ENCODE measurements at regions not wholly inside any gene's neighbourhood (a gene's known extent, or its start where the extent isn't known, plus 50 kb on each side); places are given as distances from the start of the nearest gene placed in this dataset.

- TF ChIP-seq, protein P1, sequence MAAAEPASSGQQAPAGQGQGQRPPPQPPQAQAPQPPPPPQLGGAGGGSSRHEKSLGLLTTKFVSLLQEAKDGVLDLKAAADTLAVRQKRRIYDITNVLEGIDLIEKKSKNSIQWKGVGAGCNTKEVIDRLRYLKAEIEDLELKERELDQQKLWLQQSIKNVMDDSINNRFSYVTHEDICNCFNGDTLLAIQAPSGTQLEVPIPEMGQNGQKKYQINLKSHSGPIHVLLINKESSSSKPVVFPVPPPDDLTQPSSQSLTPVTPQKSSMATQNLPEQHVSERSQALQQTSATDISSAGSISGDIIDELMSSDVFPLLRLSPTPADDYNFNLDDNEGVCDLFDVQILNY (CRISPR knock-in tag; IDR thresholded peaks at IDR 0.05), result no peak
- TF ChIP-seq, protein P2, sequence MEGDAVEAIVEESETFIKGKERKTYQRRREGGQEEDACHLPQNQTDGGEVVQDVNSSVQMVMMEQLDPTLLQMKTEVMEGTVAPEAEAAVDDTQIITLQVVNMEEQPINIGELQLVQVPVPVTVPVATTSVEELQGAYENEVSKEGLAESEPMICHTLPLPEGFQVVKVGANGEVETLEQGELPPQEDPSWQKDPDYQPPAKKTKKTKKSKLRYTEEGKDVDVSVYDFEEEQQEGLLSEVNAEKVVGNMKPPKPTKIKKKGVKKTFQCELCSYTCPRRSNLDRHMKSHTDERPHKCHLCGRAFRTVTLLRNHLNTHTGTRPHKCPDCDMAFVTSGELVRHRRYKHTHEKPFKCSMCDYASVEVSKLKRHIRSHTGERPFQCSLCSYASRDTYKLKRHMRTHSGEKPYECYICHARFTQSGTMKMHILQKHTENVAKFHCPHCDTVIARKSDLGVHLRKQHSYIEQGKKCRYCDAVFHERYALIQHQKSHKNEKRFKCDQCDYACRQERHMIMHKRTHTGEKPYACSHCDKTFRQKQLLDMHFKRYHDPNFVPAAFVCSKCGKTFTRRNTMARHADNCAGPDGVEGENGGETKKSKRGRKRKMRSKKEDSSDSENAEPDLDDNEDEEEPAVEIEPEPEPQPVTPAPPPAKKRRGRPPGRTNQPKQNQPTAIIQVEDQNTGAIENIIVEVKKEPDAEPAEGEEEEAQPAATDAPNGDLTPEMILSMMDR (IDR thresholded peaks at IDR 0.05), result no peak
- TF ChIP-seq MYBL2 (CRISPR knock-in tag; IDR thresholded peaks at IDR 0.05) (no peak), MXD4 (CRISPR knock-in tag; IDR thresholded peaks at IDR 0.05; ENCODE audit: borderline replicate concordance) (no peak), ERG (CRISPR knock-in tag; IDR thresholded peaks at IDR 0.05) (no peak), HMGXB4 (CRISPR knock-in tag; IDR thresholded peaks at IDR 0.05) (no peak), GTF2I (CRISPR knock-in tag; conservative IDR thresholded peaks at IDR 0.05) (no peak), ZNF281 (CRISPR knock-in tag; IDR thresholded peaks at IDR 0.05) (no peak), AFF4 (CRISPR knock-in tag; IDR thresholded peaks at IDR 0.05; ENCODE audit: borderline replicate concordance) (no peak), CREB1 (CRISPR knock-in tag; IDR thresholded peaks at IDR 0.05) (no peak), KAT7 (CRISPR knock-in tag; IDR thresholded peaks at IDR 0.05; ENCODE audit: borderline replicate concordance) (no peak), JUN (CRISPR knock-in tag; IDR thresholded peaks at IDR 0.05) (no peak), MAX (CRISPR knock-in tag; IDR thresholded peaks at IDR 0.05) (no peak)
- TF ChIP-seq, protein P3, sequence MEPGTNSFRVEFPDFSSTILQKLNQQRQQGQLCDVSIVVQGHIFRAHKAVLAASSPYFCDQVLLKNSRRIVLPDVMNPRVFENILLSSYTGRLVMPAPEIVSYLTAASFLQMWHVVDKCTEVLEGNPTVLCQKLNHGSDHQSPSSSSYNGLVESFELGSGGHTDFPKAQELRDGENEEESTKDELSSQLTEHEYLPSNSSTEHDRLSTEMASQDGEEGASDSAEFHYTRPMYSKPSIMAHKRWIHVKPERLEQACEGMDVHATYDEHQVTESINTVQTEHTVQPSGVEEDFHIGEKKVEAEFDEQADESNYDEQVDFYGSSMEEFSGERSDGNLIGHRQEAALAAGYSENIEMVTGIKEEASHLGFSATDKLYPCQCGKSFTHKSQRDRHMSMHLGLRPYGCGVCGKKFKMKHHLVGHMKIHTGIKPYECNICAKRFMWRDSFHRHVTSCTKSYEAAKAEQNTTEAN (CRISPR knock-in tag; IDR thresholded peaks at IDR 0.05), result no peak
Observed at GRCh38 chr5:85656050-85656449, 961.7 kb upstream of the COX7C start.
